HEK293 (cell line): ENCODE measurements at regions not wholly inside any gene's neighbourhood (a gene's known extent, or its start where the extent isn't known, plus 50 kb on each side); places are given as distances from the start of the nearest gene placed in this dataset.

Experiments used
- CTCF ChIA-PET: fragments of 350-600 bp; formaldehyde crosslinking; extraction: SDS; loops from one replicate; lab custom pipeline; 2021; ENCODE audit warnings: antibody characterized with exemption; lab: Yijun Ruan, JAX
- POLR2A ChIA-PET: fragments of 300-600 bp; formaldehyde crosslinking; extraction: SDS; loops from one replicate; lab custom pipeline; 2020; ENCODE audit warnings: antibody characterized with exemption, inconsistent platforms; lab: Yijun Ruan, JAX
- H3K27ac ChIP-seq: fragments of 200-500 bp; sonication (Bioruptor generic); 2 replicates; pipeline ENCODE4 v1.5.1; 2014; ENCODE audit warnings: low read depth, low read length, control low read depth, inconsistent platforms; ENCODE audit errors: extremely low read depth
- H3K36me3 ChIP-seq, 2 experiments: fragments of 200-500 bp in 1 of 2; sonication (Bioruptor generic) in 1 of 2; 1 replicate in 1 of 2; 2 replicates in 1 of 2; pipeline ENCODE4 v1.5.1; 2014 to 2017; ENCODE audit warnings: inconsistent platforms in 2 of 2, low read length in 2 of 2; ENCODE audit not compliant: control insufficient read depth in 2 of 2, insufficient read depth in 1 of 2
- H3K4me1 ChIP-seq: fragments of 200-500 bp; sonication (Bioruptor generic); 2 replicates; pipeline ENCODE4 v1.5.1; 2014; ENCODE audit warnings: mild to moderate bottlenecking, low read length, inconsistent platforms; ENCODE audit not compliant: control insufficient read depth, insufficient read depth
- H3K4me3 ChIP-seq: 2 replicates; pipeline ENCODE4 v1.5.1; 2011; ENCODE audit warnings: low read depth, mild to moderate bottlenecking, control low read depth, low read length, moderate library complexity
- H3K9me3 ChIP-seq: fragments of 200-500 bp; sonication (Bioruptor generic); 2 replicates; pipeline ENCODE4 v1.5.1; 2014; ENCODE audit warnings: low read depth, low read length, inconsistent platforms; ENCODE audit not compliant: control insufficient read depth, insufficient read depth
- HOXC10 ChIP-seq: sonication (generic); formaldehyde crosslinking; IDR thresholded peaks from 2 replicates; pipeline ENCODE4 v1.8.1; 2023; ENCODE audit warnings: mild to moderate bottlenecking, missing genetic modification reagents
- HOXD13 ChIP-seq: sonication (generic); formaldehyde crosslinking; IDR thresholded peaks from 2 replicates; pipeline ENCODE4 v1.8.0; 2022; ENCODE audit warnings: missing genetic modification reagents, borderline replicate concordance
- ZBTB8A ChIP-seq: fragments of 450-650 bp; formaldehyde crosslinking; IDR thresholded peaks from 2 replicates; pipeline ENCODE4 v1.5.1; 2016; ENCODE audit warnings: missing biosample characterization, missing genetic modification characterization
- ZFP69B ChIP-seq: fragments of 450-650 bp; formaldehyde crosslinking; IDR thresholded peaks from 2 replicates; pipeline ENCODE4 v1.5.1; 2016; ENCODE audit warnings: missing biosample characterization, missing genetic modification characterization
- ZNF155 ChIP-seq: fragments of 450-650 bp; formaldehyde crosslinking; IDR thresholded peaks from 2 replicates; pipeline ENCODE4 v1.5.1; 2016; ENCODE audit warnings: missing biosample characterization, missing genetic modification characterization
- ZNF221 ChIP-seq: fragments of 450-650 bp; formaldehyde crosslinking; IDR thresholded peaks from 2 replicates; pipeline ENCODE4 v1.5.1; 2017; ENCODE audit warnings: missing biosample characterization, missing genetic modification characterization, borderline replicate concordance
- ZNF239 ChIP-seq: fragments of 450-650 bp; formaldehyde crosslinking; IDR thresholded peaks from 2 replicates; pipeline ENCODE4 v1.5.1; 2016; ENCODE audit warnings: missing biosample characterization, missing genetic modification characterization
- ZNF354C ChIP-seq: fragments of 450-650 bp; formaldehyde crosslinking; IDR thresholded peaks from 2 replicates; pipeline ENCODE4 v1.5.1; 2016; ENCODE audit warnings: missing biosample characterization, missing genetic modification characterization, low read depth, borderline replicate concordance
- ZNF366 ChIP-seq: fragments of 450-650 bp; formaldehyde crosslinking; conservative IDR thresholded peaks from 2 replicates; pipeline ENCODE4 v1.5.1; 2016; ENCODE audit warnings: missing biosample characterization, missing genetic modification characterization
- ZNF530 ChIP-seq: fragments of 450-650 bp; formaldehyde crosslinking; IDR thresholded peaks from 2 replicates; pipeline ENCODE4 v1.5.1; 2016; ENCODE audit warnings: low read depth, missing biosample characterization, missing genetic modification characterization
- ZNF571 ChIP-seq: fragments of 450-650 bp; formaldehyde crosslinking; IDR thresholded peaks from 2 replicates; pipeline ENCODE4 v1.5.0; 2017; ENCODE audit warnings: missing biosample characterization, missing genetic modification characterization
- ZNF596 ChIP-seq: fragments of 450-650 bp; IDR thresholded peaks from 2 replicates; pipeline ENCODE4 v1.5.0; 2018; ENCODE audit warnings: missing biosample characterization, mild to moderate bottlenecking, missing genetic modification characterization, moderate library complexity
- ZNF629 ChIP-seq: fragments of 450-650 bp; formaldehyde crosslinking; IDR thresholded peaks from 2 replicates; pipeline ENCODE4 v1.5.1; 2017; ENCODE audit warnings: missing biosample characterization, missing genetic modification characterization
- ZNF654 ChIP-seq: fragments of 450-650 bp; formaldehyde crosslinking; IDR thresholded peaks from 2 replicates; pipeline ENCODE4 v1.5.1; 2016; ENCODE audit warnings: low read depth, missing biosample characterization, missing genetic modification characterization
- ZNF701 ChIP-seq: fragments of 450-650 bp; formaldehyde crosslinking; IDR thresholded peaks from 2 replicates; pipeline ENCODE4 v1.5.1; 2016; ENCODE audit warnings: missing biosample characterization, missing genetic modification characterization
- ZNF837 ChIP-seq: fragments of 450-650 bp; formaldehyde crosslinking; IDR thresholded peaks from 2 replicates; pipeline ENCODE4 v1.5.1; 2016; ENCODE audit warnings: missing biosample characterization, missing genetic modification characterization
- ZNF843 ChIP-seq: fragments of 450-650 bp; formaldehyde crosslinking; IDR thresholded peaks from 2 replicates; pipeline ENCODE4 v1.5.1; 2016; ENCODE audit warnings: missing biosample characterization, missing genetic modification characterization
- ZSCAN16 ChIP-seq: fragments of 450-650 bp; formaldehyde crosslinking; IDR thresholded peaks from 2 replicates; pipeline ENCODE4 v1.5.1; 2016; ENCODE audit warnings: missing biosample characterization, missing genetic modification characterization
- TF ChIP-seq, protein P1 (sequence below): fragments of 450-650 bp; formaldehyde crosslinking; IDR thresholded peaks from 2 replicates; pipeline ENCODE4 v1.5.1; 2016; ENCODE audit warnings: missing biosample characterization, missing genetic modification characterization
- TF ChIP-seq, protein P2 (sequence below): fragments of 450-650 bp; formaldehyde crosslinking; IDR thresholded peaks from 2 replicates; pipeline ENCODE4; 2016; ENCODE audit warnings: missing biosample characterization, missing genetic modification characterization
- TF ChIP-seq, protein P3 (sequence below): fragments of 450-650 bp; formaldehyde crosslinking; IDR thresholded peaks from 2 replicates; pipeline ENCODE4 v1.5.1; 2016; ENCODE audit warnings: missing biosample characterization, missing genetic modification characterization
- TF ChIP-seq, protein P4 (sequence below): fragments of 450-650 bp; formaldehyde crosslinking; IDR thresholded peaks from 2 replicates; pipeline ENCODE4 v1.5.1; 2016; ENCODE audit warnings: missing biosample characterization, missing genetic modification characterization
- TF ChIP-seq, protein P5 (sequence below): fragments of 450-650 bp; formaldehyde crosslinking; optimal IDR thresholded peaks from 2 replicates; pipeline ENCODE3; 2016; ENCODE audit warnings: missing biosample characterization, mild to moderate bottlenecking, missing genetic modification characterization

DNA sequence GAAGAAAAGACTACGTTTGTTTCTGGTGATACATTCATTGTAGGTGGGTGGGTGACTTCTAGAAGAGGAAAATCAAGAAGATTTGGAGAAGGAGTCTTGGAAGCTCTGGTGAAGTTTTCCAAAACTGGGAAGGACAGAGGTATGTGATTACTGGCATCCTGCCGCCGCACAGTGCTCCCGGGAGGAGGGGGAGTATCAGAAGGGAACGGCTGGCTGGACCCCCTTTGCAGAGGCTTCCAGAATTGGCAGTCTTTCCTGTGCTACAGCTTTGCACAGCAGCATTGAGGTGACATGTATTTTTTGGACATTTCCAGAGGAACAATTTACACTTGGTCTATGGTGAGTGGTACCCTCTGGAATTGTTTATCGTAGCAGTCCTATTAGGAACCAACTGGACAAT, 75.7 kb upstream of the EOMES start:
- ChIA-PET CTCF (no interaction called here), POLR2A (no interaction called here)
- Histone ChIP-seq H3K27ac (no peak overlapping the region), H3K4me1 (no peaks in the 10 kb centered on the region), H3K9me3 (no peaks in the 10 kb centered on the region), H3K36me3 (no peaks in the 10 kb centered on the region), H3K4me3 (no peak overlapping the region)
- no peak for TF ChIP-seq HOXD13 (CRISPR knock-in tag)
- TF ChIP-seq ZNF221 (tag by site-specific recombination) = no peak
- no peak for TF ChIP-seq ZNF239 (tag by site-specific recombination)
- no peak for TF ChIP-seq ZFP69B (tag by site-specific recombination)
- TF ChIP-seq ZNF571 (tag by site-specific recombination) = no peak
- no peak for TF ChIP-seq ZNF654 (tag by site-specific recombination)
- TF ChIP-seq, protein P1, sequence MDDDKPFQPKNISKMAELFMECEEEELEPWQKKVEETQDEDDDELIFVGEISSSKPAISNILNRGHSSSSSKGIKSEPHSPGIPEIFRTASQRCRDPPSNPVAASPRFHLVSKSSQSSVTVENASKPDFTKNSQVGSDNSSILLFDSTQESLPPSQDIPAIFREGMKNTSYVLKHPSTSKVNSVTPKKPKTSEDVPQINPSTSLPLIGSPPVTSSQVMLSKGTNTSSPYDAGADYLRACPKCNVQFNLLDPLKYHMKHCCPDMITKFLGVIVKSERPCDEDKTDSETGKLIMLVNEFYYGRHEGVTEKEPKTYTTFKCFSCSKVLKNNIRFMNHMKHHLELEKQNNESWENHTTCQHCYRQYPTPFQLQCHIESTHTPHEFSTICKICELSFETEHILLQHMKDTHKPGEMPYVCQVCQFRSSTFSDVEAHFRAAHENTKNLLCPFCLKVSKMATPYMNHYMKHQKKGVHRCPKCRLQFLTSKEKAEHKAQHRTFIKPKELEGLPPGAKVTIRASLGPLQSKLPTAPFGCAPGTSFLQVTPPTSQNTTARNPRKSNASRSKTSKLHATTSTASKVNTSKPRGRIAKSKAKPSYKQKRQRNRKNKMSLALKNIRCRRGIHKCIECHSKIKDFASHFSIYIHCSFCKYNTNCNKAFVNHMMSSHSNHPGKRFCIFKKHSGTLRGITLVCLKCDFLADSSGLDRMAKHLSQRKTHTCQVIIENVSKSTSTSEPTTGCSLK (tag by site-specific recombination) = no peak
- no peak for TF ChIP-seq ZNF701

DNA sequence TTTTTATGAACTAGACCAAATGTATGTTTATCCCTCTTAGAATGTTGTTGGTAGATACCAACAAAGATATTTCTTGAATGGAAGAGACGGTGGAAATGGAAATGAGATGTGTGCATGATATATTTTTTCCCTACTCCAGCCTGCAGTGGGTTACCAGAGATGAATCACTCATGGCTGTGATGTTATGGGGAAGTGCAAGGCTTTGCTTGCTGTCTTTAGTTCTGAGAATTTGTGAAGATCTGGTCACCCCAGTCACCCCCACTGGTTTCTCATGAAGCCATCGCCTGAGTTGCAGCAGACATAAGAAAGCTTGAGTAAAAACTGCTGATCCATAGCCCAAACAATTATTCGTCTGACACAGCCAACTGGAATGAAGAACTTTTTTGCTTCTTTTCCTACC, 78.1 kb upstream of the EOMES start:
- Histone ChIP-seq H3K9me3 (no peaks in the 10 kb centered on the region), H3K4me3 (no peak overlapping the region), H3K36me3 (no peaks in the 10 kb centered on the region), H3K4me1 (no peaks in the 10 kb centered on the region), H3K27ac (no peak overlapping the region)
- TF ChIP-seq ZNF155 (tag by site-specific recombination) (no peak), ZNF843 (tag by site-specific recombination) (no peak)
- TF ChIP-seq, protein P2, sequence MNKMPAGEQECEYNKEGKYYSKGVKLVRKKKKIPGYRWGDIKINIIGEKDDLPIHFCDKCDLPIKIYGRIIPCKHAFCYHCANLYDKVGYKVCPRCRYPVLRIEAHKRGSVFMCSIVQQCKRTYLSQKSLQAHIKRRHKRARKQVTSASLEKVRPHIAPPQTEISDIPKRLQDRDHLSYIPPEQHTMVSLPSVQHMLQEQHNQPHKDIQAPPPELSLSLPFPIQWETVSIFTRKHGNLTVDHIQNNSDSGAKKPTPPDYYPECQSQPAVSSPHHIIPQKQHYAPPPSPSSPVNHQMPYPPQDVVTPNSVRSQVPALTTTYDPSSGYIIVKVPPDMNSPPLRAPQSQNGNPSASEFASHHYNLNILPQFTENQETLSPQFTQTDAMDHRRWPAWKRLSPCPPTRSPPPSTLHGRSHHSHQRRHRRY (tag by site-specific recombination) = no peak
- TF ChIP-seq, protein P3, sequence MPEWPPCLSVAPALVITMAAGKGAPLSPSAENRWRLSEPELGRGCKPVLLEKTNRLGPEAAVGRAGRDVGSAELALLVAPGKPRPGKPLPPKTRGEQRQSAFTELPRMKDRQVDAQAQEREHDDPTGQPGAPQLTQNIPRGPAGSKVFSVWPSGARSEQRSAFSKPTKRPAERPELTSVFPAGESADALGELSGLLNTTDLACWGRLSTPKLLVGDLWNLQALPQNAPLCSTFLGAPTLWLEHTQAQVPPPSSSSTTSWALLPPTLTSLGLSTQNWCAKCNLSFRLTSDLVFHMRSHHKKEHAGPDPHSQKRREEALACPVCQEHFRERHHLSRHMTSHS = no peak
- ChIA-PET POLR2A (no interaction called here), CTCF (interaction anchor here (0.6 kb wide), 1 partner anchor 119 kb away, joined by 5 read pairs; no protein-coding TSS in a partner anchor)

DNA sequence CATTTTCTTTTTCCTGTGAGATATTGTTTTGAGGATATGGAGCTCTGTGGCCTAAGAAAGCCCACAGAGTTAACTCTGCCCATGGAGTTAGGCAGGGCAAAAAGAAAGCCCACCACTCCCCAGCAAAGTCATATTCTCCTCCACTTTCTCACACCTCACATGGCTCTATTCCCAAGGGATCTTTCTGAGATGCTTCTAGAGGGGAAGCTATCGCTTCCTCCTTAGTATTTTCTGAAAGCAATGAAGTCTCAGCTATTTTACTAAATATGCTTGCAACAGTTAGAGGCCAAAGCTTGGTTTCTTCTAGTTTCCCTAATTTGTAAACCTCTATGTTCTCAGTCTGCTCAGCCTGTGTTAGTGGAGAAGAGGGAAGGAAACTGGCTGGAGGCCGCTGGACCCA, 80.3 kb upstream of the EOMES start:
- no peak overlapping the region for H3K27ac ChIP-seq
- no peak overlapping the region for H3K4me3 ChIP-seq
- TF ChIP-seq ZNF354C (tag by site-specific recombination) = no peak
- TF ChIP-seq, protein P4, sequence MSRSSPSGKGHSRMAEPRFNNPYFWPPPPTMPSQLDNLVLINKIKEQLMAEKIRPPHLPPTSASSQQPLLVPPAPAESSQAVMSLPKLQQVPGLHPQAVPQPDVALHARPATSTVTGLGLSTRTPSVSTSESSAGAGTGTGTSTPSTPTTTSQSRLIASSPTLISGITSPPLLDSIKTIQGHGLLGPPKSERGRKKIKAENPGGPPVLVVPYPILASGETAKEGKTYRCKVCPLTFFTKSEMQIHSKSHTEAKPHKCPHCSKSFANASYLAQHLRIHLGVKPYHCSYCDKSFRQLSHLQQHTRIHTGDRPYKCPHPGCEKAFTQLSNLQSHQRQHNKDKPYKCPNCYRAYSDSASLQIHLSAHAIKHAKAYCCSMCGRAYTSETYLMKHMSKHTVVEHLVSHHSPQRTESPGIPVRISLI = no peak
- no peak for TF ChIP-seq HOXC10 (CRISPR knock-in tag)
- no peak for TF ChIP-seq ZNF530 (tag by site-specific recombination)
- TF ChIP-seq, protein P5, sequence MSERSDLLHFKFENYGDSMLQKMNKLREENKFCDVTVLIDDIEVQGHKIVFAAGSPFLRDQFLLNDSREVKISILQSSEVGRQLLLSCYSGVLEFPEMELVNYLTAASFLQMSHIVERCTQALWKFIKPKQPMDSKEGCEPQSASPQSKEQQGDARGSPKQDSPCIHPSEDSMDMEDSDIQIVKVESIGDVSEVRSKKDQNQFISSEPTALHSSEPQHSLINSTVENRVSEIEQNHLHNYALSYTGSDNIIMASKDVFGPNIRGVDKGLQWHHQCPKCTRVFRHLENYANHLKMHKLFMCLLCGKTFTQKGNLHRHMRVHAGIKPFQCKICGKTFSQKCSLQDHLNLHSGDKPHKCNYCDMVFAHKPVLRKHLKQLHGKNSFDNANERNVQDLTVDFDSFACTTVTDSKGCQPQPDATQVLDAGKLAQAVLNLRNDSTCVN (tag by site-specific recombination) = no peak
- TF ChIP-seq HOXD13 (CRISPR knock-in tag) = no peak
- TF ChIP-seq ZNF366 (tag by site-specific recombination) = no peak
- no peak for TF ChIP-seq ZBTB8A (tag by site-specific recombination)
- TF ChIP-seq ZNF837 = no peak
- TF ChIP-seq ZNF596 (tag by site-specific recombination) = no peak
- no peak for TF ChIP-seq ZSCAN16
- TF ChIP-seq ZNF629 (tag by site-specific recombination) = no peak
- CTCF ChIA-PET = interaction anchor here (0.6 kb wide), 3 partner anchors 19 to 98 kb away, joined by 3 to 4 read pairs (median 3); no protein-coding TSS in a partner anchor
- POLR2A ChIA-PET = no interaction called here
- H3K4me1 ChIP-seq = no peaks in the 10 kb centered on the region
- no peaks in the 10 kb centered on the region for H3K9me3 ChIP-seq
- H3K36me3 ChIP-seq = no peaks in the 10 kb centered on the region
